Neuronal stem cell (in vitro differentiated cells): ENCODE measurements at regions not wholly inside any gene's neighbourhood (a gene's known extent, or its start where the extent isn't known, plus 50 kb on each side); places are given as distances from the start of the nearest gene placed in this dataset.
"Not testable (repeated sequence)": the region's sequence is repeated elsewhere in the genome, so short reads cannot be mapped to it uniquely, and the experiment has no call there.

ENCODE experiments used
- DNase-seq: peaks from one replicate; pipeline ENCODE4 v3.0.0-alpha.2; 2013; ENCODE audit warnings: low spot score
- H2AFZ ChIP-seq: one replicate; pipeline ENCODE4 v1.6.1; 2013; ENCODE audit warnings: mild to moderate bottlenecking, low read length, inconsistent platforms
- H2AK5ac ChIP-seq: 2 replicates; pipeline ENCODE4 v1.6.1; 2013; ENCODE audit warnings: low read depth, mild to moderate bottlenecking, inconsistent platforms, low read length, moderate library complexity, mixed read lengths
- H2BK120ac ChIP-seq: 2 replicates; pipeline ENCODE4 v1.6.1; 2013; ENCODE audit warnings: low read depth, mild to moderate bottlenecking, inconsistent platforms, low read length, moderate library complexity, mixed read lengths
- H2BK12ac ChIP-seq: one replicate; pipeline ENCODE4 v1.6.1; 2013; ENCODE audit warnings: low read length, inconsistent platforms
- H2BK15ac ChIP-seq: 2 replicates; pipeline ENCODE4 v1.6.1; 2013; ENCODE audit warnings: mild to moderate bottlenecking, low read length, inconsistent platforms, mixed read lengths
- H2BK5ac ChIP-seq: one replicate; pipeline ENCODE4 v1.6.1; 2013; ENCODE audit warnings: inconsistent platforms, mild to moderate bottlenecking, low read length, moderate library complexity
- H3K14ac ChIP-seq: one replicate; pipeline ENCODE4 v1.6.1; 2013; ENCODE audit warnings: low read length, inconsistent platforms
- H3K18ac ChIP-seq: 2 replicates; pipeline ENCODE4 v1.6.1; 2013; ENCODE audit warnings: low read length, inconsistent platforms
- H3K23ac ChIP-seq: 2 replicates; pipeline ENCODE4 v1.6.1; 2013; ENCODE audit warnings: low read depth, mild to moderate bottlenecking, mixed read lengths, low read length, inconsistent platforms; ENCODE audit not compliant: poor library complexity
- H3K27ac ChIP-seq: replicated peaks from 3 replicates; pipeline ENCODE4 v1.5.1; 2013; ENCODE audit warnings: low read length, inconsistent platforms
- H3K27me3 ChIP-seq, 3 experiments: 2 replicates each; pipeline ENCODE4 v1.6.1; 2013; ENCODE audit warnings: low read length in 3 of 3, mild to moderate bottlenecking in 2 of 3, inconsistent platforms in 1 of 3, low read depth in 1 of 3, mixed read lengths in 1 of 3, moderate library complexity in 1 of 3; ENCODE audit not compliant: control insufficient read depth in 3 of 3, insufficient read depth in 3 of 3
- H3K36me3 ChIP-seq, 2 donors: replicated peaks in 1 of 2; 2 replicates each; pipeline ENCODE4 v1.6.1; 2013; ENCODE audit warnings: low read length in 2 of 2; ENCODE audit not compliant: control insufficient read depth in 2 of 2, insufficient read depth in 2 of 2
- H3K4ac ChIP-seq: 2 replicates; pipeline ENCODE4 v1.6.1; 2013; ENCODE audit warnings: inconsistent platforms, mild to moderate bottlenecking, low read length, moderate library complexity
- H3K4me1 ChIP-seq, 2 donors: 1 replicate in 1 of 2; 2 replicates in 1 of 2; pipeline ENCODE4 v1.6.1; 2013; ENCODE audit warnings: low read length in 2 of 2, low read depth in 1 of 2; ENCODE audit not compliant: control insufficient read depth in 2 of 2, insufficient read depth in 1 of 2
- H3K4me2 ChIP-seq: one replicate; pipeline ENCODE4 v1.6.1; 2013; ENCODE audit warnings: mild to moderate bottlenecking, low read length, inconsistent platforms; ENCODE audit not compliant: insufficient read depth, poor library complexity, severe bottlenecking
- H3K4me3 ChIP-seq, 2 donors: 2 replicates each; pipeline ENCODE4 v1.5.1; 2013; ENCODE audit warnings: low read length in 2 of 2, mild to moderate bottlenecking in 2 of 2, inconsistent platforms in 1 of 2, moderate library complexity in 1 of 2
- H3K79me1 ChIP-seq: one replicate; pipeline ENCODE4 v1.6.1; 2013; ENCODE audit warnings: low read depth, mild to moderate bottlenecking, inconsistent platforms, low read length, moderate library complexity
- H3K9ac ChIP-seq: one replicate; pipeline ENCODE4 v1.6.1; 2013; ENCODE audit warnings: mild to moderate bottlenecking, low read depth, low read length, inconsistent platforms; ENCODE audit not compliant: poor library complexity
- H3K9me3 ChIP-seq, 2 donors: replicated peaks in 1 of 2; 2 replicates each; pipeline versions ENCODE3 to v1.6.1; 2013; ENCODE audit warnings: low read length in 2 of 2, mild to moderate bottlenecking in 2 of 2, inconsistent platforms in 1 of 2, low read depth in 1 of 2, mixed read lengths in 1 of 2, moderate library complexity in 1 of 2; ENCODE audit not compliant: control insufficient read depth in 2 of 2, insufficient read depth in 1 of 2
- H4K8ac ChIP-seq: one replicate; pipeline ENCODE4 v1.6.1; 2013; ENCODE audit warnings: low read depth, mild to moderate bottlenecking, inconsistent platforms, low read length, moderate library complexity
- H4K91ac ChIP-seq: one replicate; pipeline ENCODE4 v1.6.1; 2013; ENCODE audit warnings: low read length, low read depth, mild to moderate bottlenecking, inconsistent platforms; ENCODE audit not compliant: poor library complexity
- WGBS, 2 donors: extraction: QIAGEN DNeasy Blood & Tissue Kit; methylation state at CpG; one replicate each; pipeline ENCODE4 v1.1.7; 2013; ENCODE audit warnings: missing lambda C conversion rate in 2 of 2, mixed read lengths in 1 of 2; ENCODE audit not compliant: insufficient read length in 2 of 2, insufficient replicate concordance in 1 of 2; ENCODE audit errors: extremely low coverage in 2 of 2; 5-methylcytosine and 5-hydroxymethylcytosine counted together

GRCh38 chr6:92683748-92684147, 735.6 kb downstream of the EPHA7 start:
- H3K4ac ChIP-seq, result no peak overlapping the region
- DNase-seq, result no peak
- no peak overlapping the region for H3K4me2 ChIP-seq
- H4K91ac ChIP-seq, result no peak overlapping the region
- H2BK120ac ChIP-seq, result no peak overlapping the region
- no peak overlapping the region for H3K23ac ChIP-seq
- H3K4me3 ChIP-seq, result no peak overlapping the region
- no peaks in the 10 kb centered on the region for H3K36me3 ChIP-seq
- H2BK15ac ChIP-seq, result no peak overlapping the region
- H3K27me3 ChIP-seq, result no peaks in the 10 kb centered on the region
- H3K18ac ChIP-seq, result no peak overlapping the region
- no peak overlapping the region for H2AFZ ChIP-seq
- WGBS, 2 donors, result no CpG with 5 or more reads among the region's 2 CpGs
- H3K9ac ChIP-seq, result no peak overlapping the region
- H2BK5ac ChIP-seq, result no peak overlapping the region
- no peaks in the 10 kb centered on the region for H3K79me1 ChIP-seq
- H4K8ac ChIP-seq, result no peak overlapping the region
- H2BK12ac ChIP-seq, result no peak overlapping the region
- no peak overlapping the region for H3K14ac ChIP-seq
- no peak overlapping the region for H3K27ac ChIP-seq
- no peaks in the 10 kb centered on the region for H3K4me1 ChIP-seq
- H2AK5ac ChIP-seq, result no peak overlapping the region
- no peaks in the 10 kb centered on the region for H3K9me3 ChIP-seq

GRCh38 chr6:92682516-92683398, 736.6 kb downstream of the EPHA7 start:
- H3K18ac ChIP-seq, result no peak overlapping the region
- no peak overlapping the region for H2BK5ac ChIP-seq
- no peak overlapping the region for H3K9ac ChIP-seq
- H2BK12ac ChIP-seq, result no peak overlapping the region
- no peak overlapping the region for H3K23ac ChIP-seq
- H3K36me3 ChIP-seq, result no peaks in the 10 kb centered on the region
- no peak overlapping the region for H2BK15ac ChIP-seq
- no peak overlapping the region for H2BK120ac ChIP-seq
- no CpG with 5 or more reads among the region's 4 CpGs for WGBS, 2 donors
- no peaks in the 10 kb centered on the region for H3K4me1 ChIP-seq
- H4K8ac ChIP-seq, result no peak overlapping the region
- no peak overlapping the region for H3K27ac ChIP-seq
- no peaks in the 10 kb centered on the region for H3K79me1 ChIP-seq
- H3K14ac ChIP-seq, result no peak overlapping the region
- H3K4me3 ChIP-seq, result no peak overlapping the region
- no peaks in the 10 kb centered on the region for H3K27me3 ChIP-seq
- H3K4me2 ChIP-seq, result no peak overlapping the region
- H3K9me3 ChIP-seq, result no peaks in the 10 kb centered on the region
- H2AK5ac ChIP-seq, result no peak overlapping the region
- H3K4ac ChIP-seq, result no peak overlapping the region
- no peak for DNase-seq
- H2AFZ ChIP-seq, result no peak overlapping the region
- no peak overlapping the region for H4K91ac ChIP-seq

GRCh38 chr6:92681401-92681800, 738.0 kb downstream of the EPHA7 start:
- Histone ChIP-seq H2BK5ac (no peak overlapping the region), H3K9me3 (no peaks in the 10 kb centered on the region), H3K4me3 (no peak overlapping the region), H3K9ac (no peak overlapping the region), H3K27me3 (no peaks in the 10 kb centered on the region), H2BK15ac (no peak overlapping the region), H3K27ac (no peak overlapping the region), H3K4me2 (no peak overlapping the region), H3K36me3 (no peaks in the 10 kb centered on the region), H2AFZ (no peak overlapping the region), H3K14ac (no peak overlapping the region), H4K91ac (no peak overlapping the region), H3K79me1 (no peaks in the 10 kb centered on the region), H2BK12ac (no peak overlapping the region), H2AK5ac (no peak overlapping the region), H3K18ac (no peak overlapping the region), H2BK120ac (no peak overlapping the region), H3K4ac (no peak overlapping the region), H4K8ac (no peak overlapping the region), H3K23ac (no peak overlapping the region), H3K4me1 (no peaks in the 10 kb centered on the region)
- WGBS, 2 donors, result no CpG with 5 or more reads among the region's 1 CpG
- DNase-seq, result no peak

- H2BK12ac ChIP-seq, H2BK5ac ChIP-seq, H3K36me3 ChIP-seq, H2BK120ac ChIP-seq, H3K9me3 ChIP-seq, H2AK5ac ChIP-seq, DNase-seq, H2AFZ ChIP-seq, H4K91ac ChIP-seq, H4K8ac ChIP-seq, H3K4me3 ChIP-seq, H3K79me1 ChIP-seq, H3K4me1 ChIP-seq, H3K18ac ChIP-seq, H3K23ac ChIP-seq, H3K4me2 ChIP-seq, H3K9ac ChIP-seq, H3K14ac ChIP-seq, H2BK15ac ChIP-seq, H3K27ac ChIP-seq, H3K4ac ChIP-seq, H3K27me3 ChIP-seq: not testable (repeated sequence)
These were observed 747.9 kb downstream of the EPHA7 start for GRCh38 chr6:92671462-92671861.
